Nucleus accumbens (tissue), 56 donors: ENCODE measurements at regions not wholly inside any gene's neighbourhood (a gene's known extent, or its start where the extent isn't known, plus 50 kb on each side); places are given as distances from the start of the nearest gene placed in this dataset.
"Not testable (repeated sequence)": the region's sequence is repeated elsewhere in the genome, so short reads cannot be mapped to it uniquely, and the experiment has no call there.

Experiments used
- DNase-seq, 56 donors: peaks; one replicate each; lab custom pipeline; 2025; lab: John Stamatoyannopoulos, UW

- no peak for DNase-seq
These were observed 61.7 kb downstream of the NPS start for GRCh38 chr10:127610816-127611215.

DNA sequence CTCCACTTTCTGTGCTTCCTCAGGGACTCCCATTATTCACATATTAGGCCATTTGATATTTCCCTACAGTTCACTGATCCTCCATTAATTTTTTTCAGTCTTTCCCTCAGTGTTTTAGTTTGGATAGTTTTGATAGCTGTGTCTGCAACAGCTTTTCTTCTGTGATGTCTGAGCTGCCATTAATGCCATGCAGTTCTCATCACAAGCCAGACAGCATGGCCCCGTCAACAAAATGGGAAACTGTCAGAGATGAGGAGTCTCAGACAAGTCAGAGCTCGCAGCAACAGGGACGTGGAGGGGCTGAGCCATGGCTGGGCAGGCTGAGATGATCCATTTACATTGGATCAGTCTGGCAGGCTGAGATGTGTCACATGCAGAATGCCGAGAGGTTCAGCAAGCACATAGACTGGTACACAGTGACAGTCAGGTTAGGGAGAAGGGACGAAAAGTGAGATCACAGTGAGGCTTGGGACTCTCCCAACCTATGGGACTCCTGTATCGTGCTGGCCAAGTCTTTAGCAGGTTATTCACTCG lies 65.4 kb downstream of the NPS start:
- DNase-seq: no peak

GRCh38 chr10:127618797-127619196 lies 69.7 kb downstream of the NPS start:
- DNase-seq: peak in 10 of 56 donors; percentile 6 to 21 (median 11)

DNA sequence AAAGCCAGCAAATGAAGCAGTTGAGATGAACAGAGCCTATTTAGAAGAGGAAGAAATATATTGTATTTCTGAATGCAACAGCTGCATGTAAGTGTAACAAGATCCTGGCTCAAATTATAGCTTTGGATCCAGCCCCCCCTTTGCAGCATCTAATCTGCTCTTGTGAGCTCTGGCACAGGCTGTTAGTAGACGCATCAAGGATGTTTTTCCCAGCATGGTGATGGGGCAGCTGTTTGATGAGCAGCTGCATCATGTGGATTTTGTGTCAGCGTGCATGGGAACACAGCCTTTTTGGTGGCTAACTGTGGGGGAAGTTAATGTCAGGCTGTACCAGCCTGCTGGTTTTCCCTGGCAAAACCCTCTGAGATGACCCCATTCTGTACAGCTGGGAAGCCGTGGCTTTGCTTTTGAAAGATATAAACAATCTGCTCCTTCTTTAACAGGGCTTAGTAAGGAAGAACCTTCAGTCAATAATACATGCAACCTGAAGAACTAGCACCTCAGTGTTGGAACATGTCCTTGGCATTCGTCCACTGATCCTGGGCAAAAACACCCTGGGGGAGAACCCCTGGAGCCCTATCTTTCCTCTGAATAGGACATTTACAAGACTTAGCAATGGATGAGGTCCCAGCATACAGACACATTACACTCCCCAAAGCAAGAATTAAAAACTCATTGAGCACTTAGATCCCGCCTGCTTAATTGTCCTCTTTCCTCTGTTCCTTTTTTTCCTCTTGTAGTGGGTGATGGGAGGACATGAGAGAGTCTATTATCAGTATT lies 70.6 kb downstream of the NPS start:
- DNase-seq: peak in 53 of 56 donors; percentile 28 to 97 (median 84)

DNA sequence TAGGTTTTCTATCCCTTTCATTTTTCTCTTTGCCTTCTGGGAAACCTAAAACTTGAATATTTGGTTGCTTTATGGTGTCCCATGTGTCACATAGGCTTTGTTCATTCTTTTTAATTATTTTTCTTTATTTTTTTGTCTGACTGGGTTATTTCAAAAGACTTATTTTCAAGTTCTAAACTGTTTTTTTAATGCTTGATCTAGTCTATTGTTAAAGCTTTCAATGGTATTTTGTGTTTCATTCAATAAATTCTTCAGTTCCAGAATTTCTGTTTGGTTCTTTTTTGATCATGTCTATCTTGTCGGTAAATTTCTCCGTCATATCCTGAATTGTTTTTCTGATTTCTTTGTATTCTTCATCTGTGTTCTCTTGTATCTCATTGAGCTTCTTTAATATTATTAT lies 86.8 kb downstream of the NPS start:
- DNase-seq: no peak

GRCh38 chr10:127648885-127649284 lies 88.1 kb upstream of the FOXI2 start:
- DNase-seq: no peak

DNA sequence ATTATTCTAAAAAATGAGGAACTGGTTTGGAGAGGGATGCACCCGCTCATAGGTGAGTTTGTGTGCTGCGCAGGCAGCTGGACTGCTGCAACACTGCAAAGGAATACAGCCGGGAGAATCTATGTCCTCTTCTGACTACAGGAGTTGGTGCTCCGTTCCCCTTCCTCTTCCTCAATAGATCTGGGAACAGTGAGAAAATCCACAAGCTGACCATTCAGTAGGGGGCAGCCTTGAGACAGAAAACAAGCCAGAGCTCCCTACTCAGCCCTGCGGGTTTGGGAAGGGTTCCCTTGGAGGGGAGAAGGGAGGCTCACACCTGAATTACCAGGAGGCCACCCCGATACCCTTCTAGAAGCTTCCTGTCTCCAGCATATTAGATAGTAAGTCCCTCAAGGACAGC lies 87.3 kb upstream of the FOXI2 start:
- peak in 1 of 56 donors; percentile 1 for DNase-seq

GRCh38 chr10:127657056-127657455 lies 79.9 kb upstream of the FOXI2 start:
- DNase-seq: no peak

DNA sequence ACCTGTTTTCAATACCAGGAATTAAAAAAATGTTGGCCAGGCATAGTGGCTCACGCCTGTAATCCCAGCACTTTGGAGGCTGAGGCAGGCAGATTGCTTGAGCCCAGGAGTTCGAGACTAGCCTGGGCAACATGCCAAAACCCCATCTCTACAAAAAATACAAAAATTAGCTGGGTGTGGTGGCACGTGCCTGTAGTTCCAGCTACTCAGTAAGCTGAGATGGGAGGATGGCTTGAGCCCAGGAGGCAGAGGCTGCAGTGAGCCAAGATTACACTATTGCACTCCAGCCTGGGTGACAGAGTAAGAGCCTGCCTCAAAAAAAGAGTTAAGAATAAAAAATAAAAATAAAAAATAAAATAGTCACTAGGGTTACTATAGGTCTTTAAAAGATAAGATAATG lies 60.6 kb upstream of the FOXI2 start:
- DNase-seq: not testable (repeated sequence)

- DNase-seq: no peak
These were observed 58.9 kb upstream of the FOXI2 start for GRCh38 chr10:127678091-127678490.

- no peak for DNase-seq
These were observed 57.2 kb upstream of the FOXI2 start for GRCh38 chr10:127679642-127680255.
